ENCODE measurements at regions not wholly inside any gene's neighbourhood (a gene's known extent, or its start where the extent isn't known, plus 50 kb on each side); places are given as distances from the start of the nearest gene placed in this dataset.

DNA sequence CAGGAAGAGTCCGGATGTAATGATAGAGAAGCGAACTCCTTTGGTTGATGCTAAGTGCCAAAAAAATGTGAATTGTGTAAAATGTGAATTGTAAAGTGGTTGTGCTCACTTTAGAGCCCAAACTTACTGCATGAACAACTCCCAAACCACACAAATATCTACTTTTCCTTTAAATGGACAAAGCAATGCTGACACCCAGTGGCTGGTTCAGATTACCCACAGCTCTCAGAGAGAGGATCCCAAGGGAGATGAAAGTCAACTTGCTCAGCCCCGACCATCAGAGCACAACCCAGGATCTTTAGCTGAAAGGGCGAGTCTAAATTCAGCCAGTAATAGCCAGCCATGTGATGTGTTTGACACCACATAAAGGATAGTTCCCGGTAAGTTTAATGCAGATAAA lies 133.7 kb downstream of the NMUR2 start:
- DNase-seq, result peak in 1 of 3 donors; percentile 17

DNA sequence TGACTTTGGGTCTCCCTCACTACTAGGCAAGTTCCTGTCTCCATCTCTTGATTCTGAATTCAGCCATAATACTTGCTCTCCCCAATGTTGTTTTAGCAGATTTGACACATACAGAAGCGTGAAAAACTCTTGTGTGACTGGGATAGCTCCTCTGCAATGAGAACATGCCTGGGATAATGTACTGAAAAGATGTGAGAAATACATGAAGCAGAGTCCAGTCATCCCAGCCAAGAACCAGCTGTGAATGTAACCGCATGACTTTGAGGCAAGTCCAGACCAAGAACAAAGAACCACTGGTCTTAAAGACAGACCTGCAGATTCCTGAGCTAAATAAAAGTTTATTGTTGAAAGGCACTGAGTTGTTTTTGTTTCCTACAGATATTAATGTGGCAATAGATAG lies 135.0 kb downstream of the NMUR2 start:
- no peak for DNase-seq

- no peak for DNase-seq
These were observed 135.5 kb downstream of the NMUR2 start for GRCh38 chr5:152269533-152269932.

GRCh38 chr5:152264645-152265254 lies 140.3 kb downstream of the NMUR2 start:
- no peak for DNase-seq

- DNase-seq, result no peak
These were observed 142.4 kb downstream of the NMUR2 start for GRCh38 chr5:152262667-152263066.

- DNase-seq, result no peak
These were observed 144.1 kb downstream of the NMUR2 start for GRCh38 chr5:152260940-152261339.

DNA sequence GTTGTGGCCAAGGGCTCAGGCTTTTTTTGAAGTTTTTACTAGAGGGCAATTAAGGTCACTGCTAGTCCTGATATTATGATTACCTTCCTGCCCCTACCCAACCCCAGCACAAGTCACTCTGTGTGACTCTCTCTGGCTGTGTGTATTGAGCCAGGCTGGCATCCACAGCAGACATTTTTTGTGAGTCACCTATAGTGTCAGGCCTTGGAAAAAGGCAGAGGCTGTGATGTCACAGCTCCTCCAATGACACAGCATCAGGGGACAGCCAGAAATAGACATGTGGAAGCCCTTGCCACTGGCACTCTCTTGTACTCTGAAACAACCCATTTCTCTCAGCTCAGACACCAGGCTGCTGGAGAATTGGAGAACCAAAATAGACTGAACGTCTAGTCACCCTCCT lies 145.4 kb downstream of the NMUR2 start:
- no peak for DNase-seq

DNA sequence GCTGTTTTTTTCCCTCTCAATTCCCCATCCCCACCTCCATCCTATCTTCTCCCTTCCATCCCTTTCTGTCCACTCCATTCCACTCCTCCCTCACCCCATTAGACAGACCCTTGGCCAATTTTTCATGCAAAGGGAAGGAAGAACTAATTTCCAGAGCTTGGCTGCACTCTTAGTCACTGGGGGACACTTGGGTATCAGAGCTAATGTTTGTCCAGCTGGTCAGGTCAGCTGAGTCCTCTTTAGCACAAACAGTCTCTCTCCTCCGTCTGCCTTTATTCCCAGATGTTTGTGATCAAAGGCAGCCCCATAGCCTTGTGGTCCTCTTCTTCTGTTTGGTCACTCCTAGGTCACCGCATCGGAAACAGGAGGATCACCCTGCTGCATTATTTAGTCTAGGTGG lies 148.5 kb downstream of the NMUR2 start:
- DNase-seq, result peak in 1 of 3 donors; percentile 8

- DNase-seq, result no peak
These were observed 149.7 kb downstream of the NMUR2 start for GRCh38 chr5:152255411-152255810.

DNA sequence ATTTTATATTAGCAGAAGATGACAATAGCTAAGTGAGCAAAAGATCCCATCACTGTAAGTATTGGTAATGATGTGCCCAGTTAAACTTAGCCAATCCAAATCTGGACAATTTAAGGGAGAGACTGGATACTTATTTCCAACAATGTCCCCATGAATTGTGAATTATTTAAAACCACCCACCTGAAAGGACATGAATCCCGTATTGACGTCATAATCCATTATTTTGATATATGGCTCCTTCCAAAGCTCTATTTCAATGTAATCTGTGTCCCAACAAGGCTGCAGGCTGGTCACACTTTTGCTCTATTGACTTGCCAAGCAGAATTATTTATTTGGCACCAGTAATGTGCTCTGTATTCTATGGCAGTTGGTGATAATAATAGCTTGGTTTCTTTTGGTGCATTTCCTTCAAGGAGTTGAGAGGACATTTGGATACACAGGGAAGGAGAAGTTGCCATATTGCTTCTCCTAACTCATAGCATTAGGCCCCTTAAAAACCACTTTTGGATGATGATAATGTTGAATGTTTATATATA lies 157.2 kb downstream of the NMUR2 start:
- no peak for DNase-seq

GRCh38 chr5:152246401-152246800 lies 158.7 kb downstream of the NMUR2 start:
- DNase-seq, result peak; percentile 15 to 49 (median 49)

GRCh38 chr5:152237531-152237930 lies 167.5 kb downstream of the NMUR2 start:
- no peak for DNase-seq

DNA sequence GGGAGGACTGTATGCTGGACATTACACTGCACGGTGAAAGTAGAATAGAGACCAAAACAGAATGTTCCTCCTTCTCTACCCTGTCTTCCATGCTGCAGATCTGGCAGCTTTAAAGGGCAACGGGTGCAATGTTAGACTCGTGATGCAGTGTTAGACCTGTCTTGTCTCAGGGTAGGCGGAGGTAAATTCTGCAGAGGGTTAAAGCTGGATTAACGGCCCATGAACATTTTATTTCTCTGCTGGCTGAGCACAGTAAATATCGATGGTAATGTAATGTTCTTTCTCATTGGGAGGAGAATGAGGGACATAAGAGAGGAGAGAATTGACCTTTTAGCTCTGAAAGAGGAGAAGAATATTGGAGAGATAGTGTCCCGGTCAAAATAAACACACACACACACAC lies 178.9 kb downstream of the NMUR2 start:
- DNase-seq, result no peak

DNA sequence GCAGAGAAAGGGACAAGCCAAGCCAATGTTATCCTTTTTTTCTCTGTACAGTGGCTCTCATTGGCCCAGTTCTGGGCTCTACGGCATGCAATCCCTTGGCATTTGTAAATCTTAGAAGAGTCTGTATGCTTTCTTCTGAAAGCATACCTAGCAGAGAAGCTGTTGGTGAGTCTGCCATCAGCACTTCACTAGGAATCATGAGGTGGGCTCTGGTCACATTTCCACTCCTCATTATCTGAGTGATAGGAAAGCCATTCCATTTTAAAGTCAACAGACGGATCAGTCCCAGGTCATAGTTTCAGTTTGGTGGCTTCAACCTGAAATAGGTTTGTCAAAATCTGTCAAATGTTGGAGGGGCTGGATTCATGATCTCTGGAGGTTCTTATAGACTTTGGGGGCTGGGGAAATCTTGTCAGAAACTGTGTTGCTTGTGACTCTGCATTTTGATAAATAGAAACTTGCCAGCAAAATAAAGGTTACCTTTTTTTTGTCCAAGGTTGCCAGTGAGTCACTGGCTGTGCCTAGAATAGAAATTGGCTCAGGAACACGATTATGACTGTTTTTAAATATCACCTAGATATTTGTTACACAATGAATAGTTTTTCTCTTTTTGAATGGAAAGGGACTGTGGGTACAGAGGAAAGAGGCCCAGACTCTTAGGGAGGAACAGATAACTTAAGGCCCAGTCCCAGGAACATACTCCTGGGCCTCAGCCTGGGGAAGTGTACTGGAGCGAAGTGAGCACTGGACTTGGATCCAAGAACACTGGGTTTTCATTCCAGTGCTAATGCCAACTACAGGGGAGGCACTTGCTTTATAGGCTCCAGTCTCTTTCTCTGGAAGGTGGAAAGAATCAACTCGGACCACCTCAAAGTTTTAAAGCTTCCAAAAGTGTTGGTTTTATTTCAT lies 183.1 kb downstream of the NMUR2 start:
- no peak for DNase-seq

DNA sequence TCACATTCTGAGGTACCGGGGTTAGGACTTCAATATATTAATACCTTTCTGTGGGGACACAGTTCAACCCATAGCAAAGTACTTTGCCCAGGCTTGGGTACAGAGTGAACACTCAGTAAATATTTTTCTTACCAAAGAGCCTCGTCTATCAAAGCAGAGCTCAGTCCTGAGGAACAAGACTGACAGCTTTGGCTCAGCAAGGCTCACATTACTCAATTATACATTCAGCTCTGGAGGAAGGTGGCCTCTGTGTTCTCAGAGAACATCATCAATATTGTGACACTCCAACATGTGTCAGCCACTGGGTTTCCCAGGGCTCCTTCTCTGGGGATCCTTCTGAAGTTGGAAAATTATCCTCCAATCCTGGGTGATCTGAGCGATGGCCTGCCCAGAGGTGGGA lies 186.4 kb downstream of the NMUR2 start:
- no peak for DNase-seq

DNA sequence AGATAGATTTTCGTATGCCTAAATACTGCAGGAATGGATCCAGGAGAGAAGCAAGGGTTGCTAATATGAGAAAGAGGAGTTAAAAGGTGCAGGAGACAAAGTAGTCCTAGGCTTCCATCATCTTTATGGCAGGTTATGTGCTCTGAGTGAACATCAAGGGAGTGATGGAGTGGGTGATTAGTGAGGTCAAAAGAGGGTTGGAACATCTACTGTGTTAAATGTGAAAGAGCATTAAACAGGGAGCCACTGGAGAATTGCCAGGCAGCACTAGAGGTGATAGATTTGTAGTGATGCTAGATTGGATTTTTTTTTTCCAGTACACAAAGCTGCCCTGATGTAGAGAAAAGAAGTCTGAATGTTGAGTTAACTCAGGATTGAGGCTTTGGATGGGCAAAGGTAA lies 199.3 kb downstream of the NMUR2 start:
- DNase-seq, result no peak

DNA sequence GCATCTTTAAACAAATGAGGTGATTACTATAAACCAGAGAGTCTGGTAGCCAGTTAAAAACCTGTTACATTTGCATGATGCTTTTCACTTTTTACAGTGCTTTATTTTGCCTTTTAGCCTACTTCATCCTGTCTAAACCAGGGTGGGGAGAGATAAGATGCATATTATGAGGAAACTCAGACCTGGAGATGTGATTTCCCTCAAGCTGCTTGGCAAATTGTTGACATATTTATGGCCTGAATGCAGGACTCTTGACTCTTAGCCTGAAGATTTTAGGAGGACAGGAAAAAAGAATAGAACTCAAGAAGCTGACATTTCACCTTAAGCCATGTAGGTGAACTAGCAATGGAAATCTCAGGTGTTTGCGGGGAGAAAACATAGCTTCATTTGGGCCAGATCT lies 202.8 kb downstream of the NMUR2 start:
- no peak for DNase-seq

DNA sequence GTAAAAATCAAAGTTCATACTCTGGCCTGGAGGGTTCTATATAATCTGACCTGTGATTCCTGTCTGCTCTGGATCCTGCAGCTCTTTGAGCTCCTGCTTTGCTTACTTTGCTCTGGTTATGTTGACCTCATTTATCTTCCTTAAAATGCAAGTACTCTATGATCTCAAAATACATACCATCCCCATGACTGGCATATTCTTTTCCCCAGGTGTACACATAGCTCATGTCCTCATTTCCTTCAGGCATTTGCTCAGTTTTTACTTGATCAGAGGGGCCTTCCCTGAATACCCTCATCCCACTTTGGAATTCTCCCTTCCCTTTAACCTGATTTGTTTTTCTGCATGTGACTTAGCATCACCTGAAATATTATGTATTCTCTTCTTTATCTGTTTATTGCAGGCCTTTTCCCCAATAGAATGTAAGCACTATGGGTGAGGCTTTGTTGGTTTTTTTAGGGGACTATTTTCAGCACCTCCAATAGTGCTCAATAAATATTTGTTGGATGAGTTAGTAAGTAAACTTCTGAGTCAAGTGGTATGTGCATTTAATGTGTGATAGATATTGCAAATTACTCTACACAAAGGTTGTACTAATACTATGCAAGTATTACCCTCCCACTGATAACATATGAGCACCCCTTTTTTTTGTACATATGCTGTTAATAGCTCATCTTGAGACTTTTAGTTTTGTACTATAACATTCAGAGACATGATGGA lies 211.5 kb downstream of the NMUR2 start:
- no peak for DNase-seq

DNA sequence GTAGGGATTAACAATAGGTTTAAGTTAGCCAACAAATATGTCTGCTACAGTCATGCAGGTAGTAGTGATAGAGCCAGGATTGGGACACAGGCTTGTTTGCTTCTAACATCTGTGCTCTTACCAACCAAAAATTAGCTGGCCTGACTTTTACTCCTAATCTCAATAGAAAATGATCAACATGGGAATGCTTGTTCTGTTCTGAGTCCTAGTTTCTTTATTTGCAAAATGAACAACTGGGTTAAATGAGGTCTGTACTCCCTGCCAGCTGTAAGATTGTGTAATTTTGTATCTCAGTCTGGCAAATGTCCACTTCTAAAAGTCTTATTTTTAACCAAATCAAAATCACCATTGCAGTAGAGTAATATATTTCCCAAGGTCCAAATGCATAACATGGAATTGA lies 216.8 kb downstream of the NMUR2 start:
- peak in 2 of 3 donors; percentile 17 to 24 for DNase-seq

DNA sequence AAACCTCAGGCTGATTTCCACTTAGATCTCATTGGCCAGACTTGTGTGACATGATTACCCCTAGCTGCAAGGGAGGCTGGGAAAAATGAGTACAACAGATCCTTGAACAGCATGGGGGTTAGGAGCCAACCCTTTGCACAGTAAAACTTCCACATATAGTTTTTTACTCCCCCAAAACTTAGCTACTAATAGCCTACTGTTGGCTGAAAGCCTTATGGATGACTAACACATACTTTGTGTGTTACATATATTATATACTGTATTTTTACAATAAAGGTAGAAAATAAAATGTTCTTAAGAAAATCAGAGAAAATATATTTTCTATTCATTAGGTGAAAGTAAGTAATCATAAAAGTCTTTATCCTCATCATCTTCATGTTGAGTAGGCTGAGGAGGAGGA lies 217.4 kb downstream of the NMUR2 start:
- no peak for DNase-seq

DNA sequence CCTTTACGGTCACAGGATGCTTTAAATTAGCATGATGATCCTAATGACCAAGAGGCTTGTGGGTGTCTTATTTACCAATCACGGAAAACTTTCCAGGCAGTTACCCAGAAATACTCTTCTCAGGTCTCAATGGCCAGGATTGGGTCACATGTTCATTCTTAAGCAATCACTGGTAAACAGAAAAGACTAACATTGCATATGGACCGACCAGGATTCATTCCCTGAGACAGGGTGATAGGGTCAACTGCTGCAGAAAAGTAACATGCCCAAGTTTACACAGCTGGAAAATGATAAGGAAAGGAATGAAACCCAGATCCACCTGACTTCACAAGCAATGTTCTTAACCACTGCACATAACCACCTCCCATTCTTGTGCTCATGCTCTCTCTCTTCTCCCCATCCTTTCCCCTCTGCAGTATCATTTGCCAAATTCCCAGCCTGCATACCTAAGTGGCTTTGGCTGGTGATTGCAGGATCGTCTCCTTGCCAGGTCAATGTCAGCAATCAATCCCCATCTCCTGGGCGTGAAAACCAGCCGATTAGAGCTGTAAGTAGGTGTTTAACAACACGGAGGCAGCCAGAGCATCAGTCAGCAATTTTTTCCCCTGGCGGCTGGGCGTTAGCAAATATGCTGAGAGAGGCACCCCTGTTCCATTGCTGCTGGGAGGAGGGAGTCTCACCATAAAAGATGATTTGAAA lies 219.4 kb downstream of the NMUR2 start:
- no peak for DNase-seq

DNA sequence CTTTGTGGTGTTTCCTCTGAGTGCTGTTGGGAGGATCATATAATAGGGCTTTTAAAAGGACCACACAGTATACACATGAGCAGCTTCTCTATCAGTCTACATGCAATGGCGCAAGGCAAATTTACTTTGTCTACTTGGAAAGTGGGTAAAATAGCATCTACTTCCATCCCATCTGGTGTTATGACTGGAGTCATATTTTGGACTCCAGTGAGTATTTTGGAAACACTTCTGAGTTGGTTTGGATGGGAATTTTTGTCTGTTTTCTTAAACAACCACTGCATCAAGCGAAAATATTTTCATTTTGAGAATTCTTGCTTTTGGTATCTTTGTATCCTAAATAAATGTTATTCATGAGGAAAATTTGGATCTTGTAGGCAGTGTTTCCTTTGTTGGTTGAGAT lies 220.8 kb downstream of the NMUR2 start:
- no peak for DNase-seq
